Renal cortex interstitium (tissue), 11 donors: ENCODE measurements at regions not wholly inside any gene's neighbourhood (a gene's known extent, or its start where the extent isn't known, plus 50 kb on each side); places are given as distances from the start of the nearest gene placed in this dataset.

Source experiments
- DNase-seq, 11 donors: peaks; one replicate each; pipeline ENCODE4 v3.0.0-alpha.2; 2013; ENCODE audit warnings: low read depth in 9 of 11, low spot score in 4 of 11; ENCODE audit errors: extremely low read depth in 1 of 11

GRCh38 chr22:46084943-46085827, 65.1 kb upstream of the PPARA start:
- no peak for DNase-seq

DNA sequence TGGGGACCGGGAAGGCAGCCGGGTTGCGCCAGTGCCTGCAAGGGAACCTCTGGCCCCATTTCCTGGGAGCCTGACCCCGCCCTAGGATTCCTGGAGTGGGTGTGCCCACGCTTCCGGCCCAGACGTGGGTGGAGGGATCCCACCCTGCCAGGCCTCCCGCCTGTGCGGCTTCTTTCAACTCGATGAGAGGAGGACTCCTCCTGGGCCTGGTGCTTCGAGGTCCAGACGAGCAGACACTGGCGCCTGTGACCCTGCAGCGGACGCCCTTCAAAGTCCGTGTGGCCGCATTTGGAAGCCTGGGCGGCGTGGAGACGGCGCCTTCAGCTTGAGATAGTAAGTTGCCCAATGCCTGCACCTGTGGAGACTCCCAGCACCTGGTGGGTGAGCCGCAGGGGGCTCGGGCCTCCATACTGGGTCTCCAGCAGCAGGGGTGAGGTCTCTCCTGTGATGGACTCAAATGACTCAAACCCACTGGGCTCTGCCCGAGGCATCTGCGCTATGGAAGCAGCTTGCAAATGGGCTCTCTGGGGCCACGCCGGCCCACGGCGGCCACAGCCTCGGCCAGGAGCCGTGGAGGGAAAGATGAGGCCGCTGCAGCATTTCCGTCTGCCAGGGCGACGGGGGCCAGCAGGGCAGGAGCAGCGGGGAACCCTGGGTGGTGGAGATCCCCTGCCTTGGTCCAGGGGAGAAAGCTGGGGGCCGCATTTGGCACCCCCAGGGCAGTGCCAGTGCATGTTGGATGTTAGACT, 64.3 kb upstream of the PPARA start:
- no peak for DNase-seq

DNA sequence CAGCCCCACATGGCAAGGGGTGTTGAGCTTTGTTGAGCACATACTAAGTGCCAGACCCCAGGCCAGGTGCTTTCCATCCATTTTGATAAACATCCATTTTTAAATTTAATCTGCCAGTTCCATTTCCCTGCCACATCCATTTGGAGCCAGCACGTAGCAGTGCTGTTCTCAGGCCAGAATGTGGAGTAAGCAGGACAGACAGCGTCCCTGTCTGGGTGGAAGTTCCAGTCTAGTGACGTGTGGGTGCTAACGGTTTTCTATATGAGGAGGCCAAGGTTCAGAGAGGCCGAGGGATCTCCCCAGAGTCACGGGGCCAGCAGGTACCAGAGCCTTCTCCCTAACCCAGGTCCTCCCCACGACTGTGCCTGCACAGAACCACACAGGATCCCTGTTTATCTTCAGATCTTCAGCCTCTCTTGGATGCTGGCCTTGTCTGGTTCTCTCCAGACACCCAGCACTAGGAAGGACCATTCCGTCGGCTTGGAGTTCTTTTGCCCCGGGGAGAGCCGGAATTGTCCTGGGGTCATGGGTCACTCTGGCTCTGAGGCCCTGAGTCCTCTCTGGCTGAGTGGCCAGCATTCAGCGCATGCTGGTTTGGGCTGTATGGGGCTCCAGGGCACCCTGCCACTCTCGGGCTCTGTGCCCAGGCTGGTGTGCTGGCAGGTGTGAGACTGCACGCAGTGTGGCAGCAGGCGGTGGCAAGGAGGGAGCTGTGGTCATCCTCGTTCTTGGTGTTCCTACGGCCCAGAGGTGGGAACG, 63.6 kb upstream of the PPARA start:
- no peak for DNase-seq

DNA sequence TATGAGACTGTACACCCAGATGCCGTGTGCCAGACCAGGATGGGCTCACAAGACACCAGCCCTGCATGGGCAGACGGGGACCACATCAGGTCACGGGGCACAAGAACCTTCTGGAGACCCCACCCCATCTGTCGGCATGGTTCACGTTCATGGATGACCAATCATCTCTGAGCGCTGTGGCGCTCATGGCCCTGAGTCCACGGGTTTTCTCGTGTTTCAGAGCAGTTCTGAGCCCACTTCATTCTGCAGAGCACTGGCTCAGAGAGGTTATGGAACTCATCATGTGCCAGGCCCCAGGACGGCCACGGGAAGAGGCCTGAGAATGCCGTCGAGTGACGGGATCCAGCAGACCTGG, 63.0 kb upstream of the PPARA start:
- no peak for DNase-seq

GRCh38 chr22:46087816-46088277, 62.5 kb upstream of the PPARA start:
- peak in 6 of 11 donors; percentile 50 to 68 (median 62) for DNase-seq

GRCh38 chr22:46088541-46089311, 61.6 kb upstream of the PPARA start:
- no peak for DNase-seq

DNA sequence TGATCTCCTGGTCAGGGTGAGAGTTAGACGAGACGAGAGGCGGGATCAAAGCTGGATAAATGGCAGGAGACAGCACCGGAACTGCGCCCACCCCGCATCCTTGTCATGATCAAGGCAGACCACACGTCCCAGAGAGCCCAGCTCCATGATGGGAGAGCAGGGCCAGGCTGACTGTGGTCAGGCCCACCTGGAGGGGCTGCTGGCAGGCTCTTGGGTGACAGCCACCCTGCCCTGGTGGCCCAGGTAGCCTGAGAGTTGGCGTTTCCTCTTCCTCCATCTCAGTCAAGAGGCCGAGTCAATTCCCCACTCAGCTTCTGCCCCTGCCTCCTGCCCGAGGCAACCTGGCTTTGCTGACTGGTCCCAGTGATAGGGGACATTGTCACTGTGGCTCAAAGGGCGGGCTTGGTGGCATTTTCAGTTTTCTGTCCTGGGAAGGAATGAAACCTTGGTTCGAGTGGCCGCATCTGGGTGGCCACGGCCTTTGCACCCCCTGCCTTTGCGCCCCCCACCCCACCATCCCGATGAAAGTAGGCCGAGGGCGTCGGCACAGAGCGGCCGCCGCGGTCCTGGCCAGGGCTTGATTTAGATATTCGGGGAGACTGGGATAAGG, 60.8 kb upstream of the PPARA start:
- no peak for DNase-seq

GRCh38 chr22:46090036-46090591, 60.2 kb upstream of the PPARA start:
- DNase-seq = no peak

GRCh38 chr22:46090631-46091201, 59.6 kb upstream of the PPARA start:
- no peak for DNase-seq

GRCh38 chr22:46091277-46091977, 58.9 kb upstream of the PPARA start:
- DNase-seq = no peak

- no peak for DNase-seq
Observed at GRCh38 chr22:46092011-46092410, 58.3 kb upstream of the PPARA start.

- DNase-seq = no peak
Observed at GRCh38 chr22:46092670-46093410, 57.5 kb upstream of the PPARA start.

DNA sequence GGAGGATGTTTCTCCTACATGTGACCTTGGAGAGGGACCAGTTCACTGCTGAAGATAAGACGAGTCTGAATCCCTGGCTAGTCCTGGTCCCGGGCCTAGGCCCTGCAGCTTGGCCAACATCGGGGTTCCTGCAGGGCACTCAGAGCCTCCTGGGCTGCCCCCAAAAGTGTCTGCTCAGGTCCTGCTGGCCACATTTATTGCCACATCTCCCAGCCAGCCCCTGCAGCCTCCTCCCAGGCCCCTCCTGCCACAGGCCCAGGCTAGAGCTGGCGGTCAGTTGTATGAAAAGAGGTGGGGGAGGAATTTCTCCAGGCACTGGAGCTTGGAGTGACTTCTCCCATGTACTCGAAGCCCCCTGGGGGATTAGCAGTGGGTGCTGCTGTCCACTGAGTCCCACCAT, 56.5 kb upstream of the PPARA start:
- no peak for DNase-seq

- no peak for DNase-seq
Observed at GRCh38 chr22:46094676-46095075, 55.6 kb upstream of the PPARA start.

DNA sequence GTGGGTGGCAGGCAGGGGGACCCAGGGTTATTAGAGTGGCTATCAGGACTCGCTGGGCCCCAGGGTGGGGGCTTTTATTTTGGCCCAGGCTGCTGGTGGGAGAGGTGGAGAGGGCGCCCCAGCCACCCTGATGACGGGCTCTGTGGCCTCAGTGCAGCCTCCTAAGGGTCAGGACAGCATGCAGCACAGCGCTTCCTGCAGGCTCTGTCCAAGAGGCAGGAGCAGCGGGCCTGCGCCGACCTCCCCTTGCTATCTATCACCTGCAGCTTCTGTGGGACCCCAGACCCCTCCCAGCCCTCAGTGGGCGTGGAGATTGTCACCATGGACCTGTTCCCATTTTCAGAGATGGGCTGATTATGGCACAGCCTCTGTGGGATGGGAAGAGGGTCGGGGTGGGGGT, 54.3 kb upstream of the PPARA start:
- DNase-seq = no peak

DNA sequence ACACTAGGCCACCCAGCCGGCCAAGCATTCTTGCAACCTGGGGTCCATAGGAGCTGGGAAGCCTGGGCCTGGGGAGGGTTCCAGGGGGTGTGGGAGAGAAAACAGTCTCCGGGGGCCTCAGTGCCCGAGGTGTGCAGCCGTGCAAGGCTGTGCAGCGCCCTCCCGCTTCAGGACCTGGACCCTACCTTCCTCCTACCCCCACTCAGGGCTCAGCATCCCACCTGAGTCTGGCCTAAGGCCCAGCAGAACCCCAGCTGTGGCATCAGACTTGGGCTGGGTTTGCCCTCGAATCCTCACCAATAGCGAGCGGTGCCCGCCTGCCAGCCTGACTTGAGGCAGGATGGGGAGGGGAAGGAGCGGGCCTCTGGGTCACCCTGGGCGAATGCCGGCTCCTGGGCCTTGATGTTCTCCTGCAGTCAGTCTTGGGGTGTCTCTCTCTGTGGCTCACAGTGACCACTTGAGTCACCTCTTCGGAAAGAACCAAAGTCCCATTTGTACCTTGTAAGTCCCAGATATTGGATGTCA, 53.6 kb upstream of the PPARA start:
- no peak for DNase-seq
